A549 (cell line): ENCODE measurements at regions not wholly inside any gene's neighbourhood (a gene's known extent, or its start where the extent isn't known, plus 50 kb on each side); places are given as distances from the start of the nearest gene placed in this dataset.

Experiments
- ATAC-seq, 2 experiments: fragments of 200-7000 bp in 1 of 2; fragments of >200 bp in 1 of 2; cut with Nextera tagmentation in 1 of 2; cut with Tn5 transposase in 1 of 2; 3 replicates each; pipeline versions ENCODE4 v1.8.0 to v1.9.1; 2018 to 2020; ENCODE audit warnings: mild to moderate bottlenecking in 1 of 2, moderate library complexity in 1 of 2
- CTCF ChIA-PET: fragments of 300-600 bp; sonication (Branson Sonifier 250); formaldehyde crosslinking; extraction: SDS; loops from one replicate; lab custom pipeline; 2021; ENCODE audit warnings: antibody characterized with exemption, inconsistent platforms; lab: Yijun Ruan, JAX
- POLR2A ChIA-PET: fragments of 350-600 bp; formaldehyde crosslinking; extraction: SDS; loops from one replicate; lab custom pipeline; 2021; ENCODE audit warnings: antibody characterized with exemption, inconsistent platforms; lab: Yijun Ruan, JAX
- DNase-seq, 2 experiments: peaks; one replicate each; pipeline versions ENCODE4 v3.0.0 to v3.0.0-alpha.2; 2011 to 2016; ENCODE audit warnings: low read depth in 1 of 2, low spot score in 1 of 2
- FAIRE-seq: peaks from 2 replicates; lab custom pipeline; 2011; peaks lifted over from hg19 to GRCh38; lab: Jason Lieb, UNC
- H3K27ac ChIP-seq, 2 experiments: fragments of >200 bp; sonication (Bioruptor Twin); formaldehyde crosslinking; 3 replicates each; pipeline ENCODE4 v1.5.1; 2016 to 2017
- H3K4me1 ChIP-seq: fragments of >200 bp; sonication (Bioruptor Twin); formaldehyde crosslinking; 3 replicates; pipeline ENCODE4 v1.6.1; 2016
- H3K4me2 ChIP-seq: fragments of >200 bp; sonication (Bioruptor Twin); formaldehyde crosslinking; 3 replicates; pipeline ENCODE4 v1.6.1; 2016
- H3K4me3 ChIP-seq: fragments of >200 bp; sonication (Bioruptor Twin); formaldehyde crosslinking; 3 replicates; pipeline ENCODE4 v1.5.1; 2016
- H3K9me3 ChIP-seq: fragments of >200 bp; sonication (Bioruptor Twin); formaldehyde crosslinking; 3 replicates; pipeline ENCODE4 v1.6.1; 2016
- BCL3 ChIP-seq: fragments of >200 bp; sonication (Bioruptor Twin); formaldehyde crosslinking; IDR thresholded peaks from 3 replicates; pipeline ENCODE4 v1.6.1; 2016
- CBX2 ChIP-seq: fragments of 200-600 bp; sonication (generic); IDR thresholded peaks from 2 replicates; pipeline ENCODE4 v1.6.1; 2016; ENCODE audit warnings: low read depth, mild to moderate bottlenecking, borderline replicate concordance
- CBX8 ChIP-seq: fragments of 200-600 bp; sonication (generic); IDR thresholded peaks from 2 replicates; pipeline ENCODE4 v1.6.1; 2016
- CHD2 ChIP-seq: fragments of 150-350 bp; IDR thresholded peaks from 2 replicates; pipeline ENCODE4 v1.6.1; 2014; ENCODE audit warnings: low read length; ENCODE audit not compliant: partially characterized antibody
- CTCF ChIP-seq: fragments of >200 bp; sonication (Bioruptor Twin); formaldehyde crosslinking; IDR thresholded peaks from 3 replicates; pipeline ENCODE4 v1.5.1; 2016
- E2F6 ChIP-seq: IDR thresholded peaks from 2 replicates; pipeline ENCODE4 v1.6.1; 2012; ENCODE audit warnings: low read depth, borderline replicate concordance
- EHMT2 ChIP-seq: fragments of 200-600 bp; sonication (generic); IDR thresholded peaks from 2 replicates; pipeline ENCODE4 v1.6.1; 2016; ENCODE audit warnings: antibody characterized with exemption, low read depth, mild to moderate bottlenecking, moderate library complexity
- ELK1 ChIP-seq: fragments of 150-350 bp; IDR thresholded peaks from 2 replicates; pipeline ENCODE4 v1.6.1; 2014; ENCODE audit warnings: low read depth, mild to moderate bottlenecking, low read length
- ESRRA ChIP-seq: fragments of 150-350 bp; IDR thresholded peaks from 2 replicates; pipeline ENCODE4 v1.6.1; 2014; ENCODE audit warnings: mild to moderate bottlenecking, low read length, borderline replicate concordance
- FOSB ChIP-seq: fragments of 250-450 bp; sonication (Bioruptor Pico); IDR thresholded peaks from 2 replicates; pipeline ENCODE4 v1.5.0; 2020; ENCODE audit warnings: mild to moderate bottlenecking, moderate library complexity
- FOXS1 ChIP-seq: fragments of 250-450 bp; sonication (Bioruptor Pico); IDR thresholded peaks from 2 replicates; pipeline ENCODE4 v1.5.0; 2020; ENCODE audit warnings: mild to moderate bottlenecking, moderate library complexity
- HES2 ChIP-seq: fragments of >200 bp; sonication (Bioruptor Twin); formaldehyde crosslinking; IDR thresholded peaks from 2 replicates; pipeline ENCODE4 v1.6.1; 2016
- HEYL ChIP-seq: fragments of 250-450 bp; sonication (Bioruptor Pico); IDR thresholded peaks from 2 replicates; pipeline ENCODE4 v1.8.0; 2021; ENCODE audit warnings: mild to moderate bottlenecking, moderate library complexity
- HOXA7 ChIP-seq: fragments of 250-450 bp; sonication (Bioruptor Pico); IDR thresholded peaks from 2 replicates; pipeline ENCODE4 v1.5.0; 2020; ENCODE audit warnings: mild to moderate bottlenecking, moderate library complexity
- HOXB13 ChIP-seq: fragments of 250-450 bp; sonication (Bioruptor Pico); IDR thresholded peaks from 2 replicates; pipeline ENCODE4 v1.5.0; 2020; ENCODE audit warnings: low read depth, mild to moderate bottlenecking, moderate library complexity
- JUN ChIP-seq, 2 experiments: fragments of >200 bp; sonication (Bioruptor Twin); formaldehyde crosslinking; IDR thresholded peaks; 2 replicates in 1 of 2; 3 replicates in 1 of 2; pipeline ENCODE4 v1.6.1; 2016 to 2017
- JUNB ChIP-seq: fragments of >200 bp; sonication (Bioruptor Twin); formaldehyde crosslinking; IDR thresholded peaks from 2 replicates; pipeline ENCODE4 v1.6.1; 2016
- KDM1A ChIP-seq: fragments of 200-600 bp; sonication (generic); IDR thresholded peaks from 2 replicates; pipeline ENCODE4 v1.6.1; 2016; ENCODE audit warnings: low read depth, mild to moderate bottlenecking
- KDM5A ChIP-seq: fragments of 200-600 bp; sonication (generic); IDR thresholded peaks from 2 replicates; pipeline ENCODE4 v1.6.1; 2016; ENCODE audit warnings: antibody characterized with exemption, mild to moderate bottlenecking
- MAFK ChIP-seq: fragments of 450-650 bp; IDR thresholded peaks from 2 replicates; pipeline ENCODE4 v1.6.1; 2014; ENCODE audit not compliant: partially characterized antibody
- MAX ChIP-seq: IDR thresholded peaks from 2 replicates; pipeline ENCODE4 v1.6.1; 2012
- MYC ChIP-seq: IDR thresholded peaks from 2 replicates; pipeline ENCODE4 v1.6.1; 2012; ENCODE audit warnings: mild to moderate bottlenecking, inconsistent platforms, low read length, improper control_type of control experiment, borderline replicate concordance
- NFE2L2 ChIP-seq: fragments of 150-350 bp; conservative IDR thresholded peaks from 2 replicates; pipeline ENCODE4 v1.6.1; 2014; ENCODE audit warnings: low read length
- PHF8 ChIP-seq: fragments of 200-600 bp; sonication (generic); IDR thresholded peaks from 2 replicates; pipeline ENCODE4 v1.6.1; 2016; ENCODE audit warnings: low read depth, mild to moderate bottlenecking, antibody characterized with exemption, moderate library complexity, borderline replicate concordance
- RARB ChIP-seq: fragments of 250-450 bp; sonication (Bioruptor Pico); IDR thresholded peaks from 2 replicates; pipeline ENCODE4 v1.8.0; 2021; ENCODE audit warnings: mild to moderate bottlenecking, moderate library complexity
- TFCP2L1 ChIP-seq: fragments of 250-450 bp; sonication (Bioruptor Pico); IDR thresholded peaks from 2 replicates; pipeline ENCODE4 v1.5.0; 2021; ENCODE audit warnings: mild to moderate bottlenecking
- USF2 ChIP-seq: fragments of 450-650 bp; IDR thresholded peaks from 2 replicates; pipeline ENCODE4 v1.6.1; 2014; ENCODE audit warnings: antibody characterized with exemption
- ZC3H11A ChIP-seq: fragments of 450-650 bp; IDR thresholded peaks from 2 replicates; pipeline ENCODE4 v1.6.1; 2014; ENCODE audit warnings: antibody characterized with exemption, mild to moderate bottlenecking
- ZNF302 ChIP-seq: fragments of 250-450 bp; sonication (Bioruptor Pico); IDR thresholded peaks from 2 replicates; pipeline ENCODE4 v1.9.0; 2021; ENCODE audit warnings: inconsistent platforms, mild to moderate bottlenecking, moderate library complexity
- WGBS: methylation state at CpG from one replicate; pipeline ENCODE4 v1.1.6; 2017; ENCODE audit errors: missing lambda C conversion rate; 5-methylcytosine and 5-hydroxymethylcytosine counted together

GRCh38 chr13:58097831-58098230 is 466.3 kb downstream of the PCDH17 start:
- Histone ChIP-seq H3K27ac (no peak overlapping the region), H3K9me3 (no peaks in the 10 kb centered on the region), H3K4me2 (no peak overlapping the region), H3K4me1 (no peaks in the 10 kb centered on the region), H3K4me3 (no peak overlapping the region)
- TF ChIP-seq MYC (no peak), HOXB13 (CRISPR knock-in tag) (no peak)
- ATAC-seq = no peak
- no peak for FAIRE-seq
- 0% methylated on average over 1 of the region's 1 CpG for WGBS
- POLR2A ChIA-PET = no interaction called here
- no peak for DNase-seq
- CTCF ChIA-PET = no interaction called here

- CTCF ChIA-PET = no interaction called here
- Histone ChIP-seq H3K4me2 (no peak overlapping the region), H3K4me3 (no peak overlapping the region), H3K4me1 (no peaks in the 10 kb centered on the region), H3K27ac (no peak overlapping the region), H3K9me3 (no peaks in the 10 kb centered on the region)
- POLR2A ChIA-PET = no interaction called here
- ATAC-seq = no peak
- WGBS = 0% methylated on average over 1 of the region's 1 CpG
- no peak for DNase-seq
- no peak for FAIRE-seq
- TF ChIP-seq KDM5A = no peak
- no peak for TF ChIP-seq MAX
- no peak for TF ChIP-seq JUN (IDR thresholded peaks at IDR 0.05)
- no peak for TF ChIP-seq MAFK
- TF ChIP-seq BCL3 = no peak
- no peak for TF ChIP-seq HOXB13 (CRISPR knock-in tag)
- no peak for TF ChIP-seq ZNF302
- no peak for TF ChIP-seq JUNB
- TF ChIP-seq HES2 = no peak
- no peak for TF ChIP-seq CTCF
- TF ChIP-seq ELK1 = no peak
- no peak for TF ChIP-seq HOXA7 (CRISPR knock-in tag)
- TF ChIP-seq HEYL (CRISPR knock-in tag) = no peak
- TF ChIP-seq KDM1A = no peak
- TF ChIP-seq FOXS1 (CRISPR knock-in tag) = no peak
- no peak for TF ChIP-seq EHMT2
- no peak for TF ChIP-seq CBX8
- TF ChIP-seq RARB (CRISPR knock-in tag) = no peak
Observed at GRCh38 chr13:58119351-58119750, 487.8 kb downstream of the PCDH17 start.

GRCh38 chr13:58119804-58120203 is 488.3 kb downstream of the PCDH17 start:
- WGBS = 5% methylated on average over 2 of the region's 2 CpGs
- no peak for TF ChIP-seq MYC
- TF ChIP-seq HOXA7 (CRISPR knock-in tag) = no peak
- TF ChIP-seq CHD2 = no peak
- TF ChIP-seq HEYL (CRISPR knock-in tag) = no peak
- no peak for TF ChIP-seq NFE2L2
- TF ChIP-seq E2F6 = no peak
- TF ChIP-seq TFCP2L1 (CRISPR knock-in tag) = no peak
- TF ChIP-seq PHF8 = no peak
- TF ChIP-seq USF2 = no peak
- no peak for TF ChIP-seq CBX2
- TF ChIP-seq FOSB (CRISPR knock-in tag) = no peak
- no peak for TF ChIP-seq ZC3H11A
- no peak for TF ChIP-seq ELK1
- no peak for TF ChIP-seq ESRRA
- TF ChIP-seq KDM5A = no peak
- Histone ChIP-seq H3K4me3 (no peak overlapping the region), H3K27ac (no peak overlapping the region), H3K9me3 (no peaks in the 10 kb centered on the region), H3K4me2 (no peak overlapping the region), H3K4me1 (no peaks in the 10 kb centered on the region)
- DNase-seq (no peak), ATAC-seq (no peak), FAIRE-seq (no peak)
- CTCF ChIA-PET = no interaction called here
- POLR2A ChIA-PET = no interaction called here
